Vagina (tissue), 2 donors: ENCODE measurements at regions not wholly inside any gene's neighbourhood (a gene's known extent, or its start where the extent isn't known, plus 50 kb on each side); places are given as distances from the start of the nearest gene placed in this dataset.
"Not testable (repeated sequence)": the region's sequence is repeated elsewhere in the genome, so short reads cannot be mapped to it uniquely, and the experiment has no call there.

Experiments used
- CTCF ChIP-seq, 3 experiments: fragments of 450-650 bp in 2 of 3; fragments of 200-600 bp in 1 of 3; sonication (generic) in 1 of 3; IDR thresholded peaks; one replicate each; pipeline ENCODE4 v1.5.1; 2017 to 2019; ENCODE audit warnings: antibody characterized with exemption in 3 of 3, mild to moderate bottlenecking in 2 of 3, moderate library complexity in 2 of 3
- POLR2A ChIP-seq, 2 donors: fragments of 450-650 bp; IDR thresholded peaks; one replicate each; pipeline ENCODE4 v1.6.1; 2017; ENCODE audit warnings: antibody characterized with exemption in 2 of 2, mild to moderate bottlenecking in 2 of 2, moderate library complexity in 2 of 2
- POLR2AphosphoS5 ChIP-seq, 2 donors: sonication (generic); formaldehyde crosslinking; IDR thresholded peaks; one replicate each; pipeline ENCODE4 v1.9.0; 2017; ENCODE audit warnings: antibody characterized with exemption in 2 of 2, mild to moderate bottlenecking in 2 of 2, low read depth in 1 of 2; ENCODE audit not compliant: insufficient read depth in 1 of 2

GRCh38 chr10:46095943-46096342 is 49.9 kb upstream of the MSMB start:
- TF ChIP-seq POLR2AphosphoS5 (IDR thresholded peaks at IDR 0.05; ENCODE audit: insufficient read depth in 1 of 2, low read depth in 1 of 2); CTCF (IDR thresholded peaks at IDR 0.05); POLR2A (IDR thresholded peaks at IDR 0.05): not testable (repeated sequence)
